Tibial nerve (tissue), 4 donors: ENCODE measurements at regions not wholly inside any gene's neighbourhood (a gene's known extent, or its start where the extent isn't known, plus 50 kb on each side); places are given as distances from the start of the nearest gene placed in this dataset.

ENCODE experiments used
- DNase-seq, 2 donors: peaks; one replicate each; pipeline ENCODE4 v3.0.0-alpha.2; 2019; ENCODE audit warnings: low spot score in 2 of 2
- H3K27ac ChIP-seq, 4 donors: fragments of 200-600 bp; sonication (generic) in 3 of 4; one replicate each; pipeline ENCODE4 v1.5.1; 2017 to 2019; ENCODE audit warnings: mild to moderate bottlenecking in 1 of 4
- H3K27me3 ChIP-seq, 2 donors: fragments of 200-600 bp; sonication (generic) in 1 of 2; one replicate each; pipeline versions ENCODE4 v1.5.1 to v1.6.0; 2017 to 2019
- H3K36me3 ChIP-seq, 3 donors: fragments of 200-600 bp; sonication (generic); one replicate each; pipeline ENCODE4 v1.5.1; 2018 to 2019
- H3K4me1 ChIP-seq, 4 donors: fragments of 200-600 bp; sonication (generic) in 3 of 4; one replicate each; pipeline ENCODE4 v1.5.1; 2017 to 2019
- H3K4me3 ChIP-seq, 4 donors: fragments of 200-600 bp; sonication (generic) in 3 of 4; one replicate each; pipeline ENCODE4 v1.5.1; 2017 to 2019; ENCODE audit warnings: mild to moderate bottlenecking in 1 of 4, moderate library complexity in 1 of 4
- H3K9me3 ChIP-seq, 4 donors: fragments of 200-600 bp; sonication (generic) in 3 of 4; one replicate each; pipeline ENCODE4 v1.5.1; 2017 to 2019
- EP300 ChIP-seq, 2 donors: sonication (generic); formaldehyde crosslinking; IDR thresholded peaks; one replicate each; pipeline ENCODE4 v1.6.1; 2017; ENCODE audit warnings: antibody characterized with exemption in 2 of 2, mild to moderate bottlenecking in 1 of 2
- POLR2A ChIP-seq, 2 donors: fragments of 450-650 bp; IDR thresholded peaks; one replicate each; pipeline ENCODE4 v1.6.1; 2017; ENCODE audit warnings: antibody characterized with exemption in 2 of 2, mild to moderate bottlenecking in 2 of 2, moderate library complexity in 2 of 2
- WGBS, 2 donors: methylation state at CpG; one replicate each; pipeline ENCODE4 v1.1.5; 2018; 5-methylcytosine and 5-hydroxymethylcytosine counted together
- TF ChIP-seq, protein P1 (sequence below), 5 experiments: fragments of 200-600 bp in 3 of 5; fragments of 450-650 bp in 2 of 5; sonication (generic) in 3 of 5; IDR thresholded peaks; one replicate each; pipeline ENCODE4 v1.5.1; 2016 to 2019; ENCODE audit warnings: antibody characterized with exemption in 5 of 5, mild to moderate bottlenecking in 3 of 5, moderate library complexity in 2 of 5

GRCh38 chr10:10814069-10814468 lies 203.6 kb upstream of the CELF2 start:
- Histone ChIP-seq H3K4me3 (no peak overlapping the region), H3K9me3 (no peaks in the 10 kb centered on the region), H3K36me3 (no peaks in the 10 kb centered on the region), H3K4me1 (peaks cover 0 to 6% (median 0%) of the 10 kb centered on the region in 4 donors), H3K27me3 (no peaks in the 10 kb centered on the region), H3K27ac (peak overlapping the region in 1 of 4 donors; percentile 59)
- no peak for DNase-seq
- 78 to 79% methylated on average over 2 of the region's 2 CpGs for WGBS, 2 donors
- no peak for TF ChIP-seq POLR2A (IDR thresholded peaks at IDR 0.05)
- TF ChIP-seq EP300 (IDR thresholded peaks at IDR 0.05) = no peak
- TF ChIP-seq, protein P1, sequence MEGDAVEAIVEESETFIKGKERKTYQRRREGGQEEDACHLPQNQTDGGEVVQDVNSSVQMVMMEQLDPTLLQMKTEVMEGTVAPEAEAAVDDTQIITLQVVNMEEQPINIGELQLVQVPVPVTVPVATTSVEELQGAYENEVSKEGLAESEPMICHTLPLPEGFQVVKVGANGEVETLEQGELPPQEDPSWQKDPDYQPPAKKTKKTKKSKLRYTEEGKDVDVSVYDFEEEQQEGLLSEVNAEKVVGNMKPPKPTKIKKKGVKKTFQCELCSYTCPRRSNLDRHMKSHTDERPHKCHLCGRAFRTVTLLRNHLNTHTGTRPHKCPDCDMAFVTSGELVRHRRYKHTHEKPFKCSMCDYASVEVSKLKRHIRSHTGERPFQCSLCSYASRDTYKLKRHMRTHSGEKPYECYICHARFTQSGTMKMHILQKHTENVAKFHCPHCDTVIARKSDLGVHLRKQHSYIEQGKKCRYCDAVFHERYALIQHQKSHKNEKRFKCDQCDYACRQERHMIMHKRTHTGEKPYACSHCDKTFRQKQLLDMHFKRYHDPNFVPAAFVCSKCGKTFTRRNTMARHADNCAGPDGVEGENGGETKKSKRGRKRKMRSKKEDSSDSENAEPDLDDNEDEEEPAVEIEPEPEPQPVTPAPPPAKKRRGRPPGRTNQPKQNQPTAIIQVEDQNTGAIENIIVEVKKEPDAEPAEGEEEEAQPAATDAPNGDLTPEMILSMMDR (IDR thresholded peaks at IDR 0.05) = no peak

DNA sequence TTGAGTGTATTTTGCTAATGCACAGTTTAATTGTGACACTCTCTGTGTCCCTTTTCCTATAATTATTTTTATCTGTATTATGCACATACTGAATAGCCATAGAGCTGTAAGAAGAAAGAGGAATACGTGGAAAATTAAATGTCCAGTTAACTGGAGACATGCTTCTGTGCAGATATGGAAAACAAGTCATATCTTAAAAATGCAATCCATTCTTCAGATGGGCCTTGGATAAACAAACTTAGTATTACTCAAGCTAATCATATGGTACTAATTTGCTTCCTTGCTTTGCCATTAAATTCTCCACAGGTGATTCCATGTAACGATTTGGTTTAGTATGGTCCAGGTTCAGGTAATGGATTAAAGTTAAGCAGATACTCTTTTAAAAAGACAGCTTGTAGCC lies 201.2 kb upstream of the CELF2 start:
- no peaks in the 10 kb centered on the region for H3K9me3 ChIP-seq

GRCh38 chr10:10817609-10818008 lies 200.1 kb upstream of the CELF2 start:
- 70 to 74% methylated on average over 5 of the region's 5 CpGs for WGBS, 2 donors
- Histone ChIP-seq H3K9me3 (no peaks in the 10 kb centered on the region), H3K4me3 (no peak overlapping the region), H3K36me3 (no peaks in the 10 kb centered on the region), H3K27me3 (no peaks in the 10 kb centered on the region), H3K27ac (no peak overlapping the region), H3K4me1 (peaks cover 0 to 22% (median 0%) of the 10 kb centered on the region in 4 donors)
- no peak for DNase-seq
- TF ChIP-seq POLR2A (IDR thresholded peaks at IDR 0.05) (no peak), EP300 (IDR thresholded peaks at IDR 0.05) (no peak)
- TF ChIP-seq, protein P1 (IDR thresholded peaks at IDR 0.05) = no peak

More for the DNA sequence above, 201.2 kb upstream of the CELF2 start:
- H3K27me3 ChIP-seq = no peaks in the 10 kb centered on the region
- TF ChIP-seq, protein P1 (IDR thresholded peaks at IDR 0.05) = no peak
- TF ChIP-seq EP300 (IDR thresholded peaks at IDR 0.05) (no peak), POLR2A (IDR thresholded peaks at IDR 0.05) (no peak)
- H3K36me3 ChIP-seq = no peaks in the 10 kb centered on the region
- no peak overlapping the region for H3K4me3 ChIP-seq
- no peak overlapping the region for H3K27ac ChIP-seq
- WGBS, 2 donors = 77% methylated on average over 2 of the region's 2 CpGs
- H3K4me1 ChIP-seq = peaks cover 0 to 12% (median 0%) of the 10 kb centered on the region in 4 donors
- no peak for DNase-seq

GRCh38 chr10:10818082-10818481 lies 199.6 kb upstream of the CELF2 start:
- WGBS, 2 donors = 74 to 89% methylated on average over 2 of the region's 2 CpGs
- Histone ChIP-seq H3K27me3 (no peaks in the 10 kb centered on the region), H3K27ac (peak overlapping the region in 1 of 4 donors; percentile 20), H3K36me3 (no peaks in the 10 kb centered on the region), H3K4me3 (no peak overlapping the region), H3K9me3 (no peaks in the 10 kb centered on the region), H3K4me1 (peaks cover 0 to 27% (median 0%) of the 10 kb centered on the region in 4 donors)
- no peak for TF ChIP-seq POLR2A (IDR thresholded peaks at IDR 0.05)
- peak in 1 of 2 donors; percentile 49 for TF ChIP-seq EP300 (IDR thresholded peaks at IDR 0.05)
- peak in 1 of 2 donors; percentile 48 for DNase-seq

DNA sequence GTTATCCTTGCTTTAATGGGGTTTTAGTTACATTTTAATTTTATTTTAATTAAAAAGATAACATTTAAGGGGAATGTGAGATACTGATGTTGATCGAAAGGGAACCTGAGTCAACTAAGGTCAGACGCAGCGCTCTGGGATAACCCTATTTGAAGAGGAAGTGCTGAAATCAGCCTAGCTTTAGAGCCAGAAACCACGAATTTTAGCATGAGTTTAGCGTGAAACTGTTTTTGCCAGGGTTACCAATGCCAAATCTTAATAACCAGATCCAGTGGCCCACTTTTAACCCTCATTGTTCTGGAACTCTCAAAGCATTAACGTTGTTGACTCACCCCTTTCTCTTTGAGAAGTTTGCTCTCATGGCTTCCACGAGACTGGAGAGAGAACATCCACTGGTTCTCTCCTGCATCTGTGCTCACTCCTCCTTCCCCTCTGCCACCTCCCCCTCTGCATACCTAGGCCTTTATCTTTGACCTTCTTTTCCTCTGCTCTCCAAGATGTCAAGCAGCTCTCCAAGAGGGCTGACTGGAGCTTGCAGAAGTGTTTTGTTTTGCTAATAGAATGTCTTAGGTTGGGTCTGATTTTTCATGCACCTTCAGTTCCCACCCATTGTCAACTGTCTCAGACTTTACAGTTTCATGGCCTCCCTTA lies 198.3 kb upstream of the CELF2 start:
- H3K4me3 ChIP-seq = no peak overlapping the region
- H3K27ac ChIP-seq = no peak overlapping the region
- peaks cover 0 to 31% (median 0%) of the 10 kb centered on the region in 4 donors for H3K4me1 ChIP-seq
- H3K27me3 ChIP-seq = no peaks in the 10 kb centered on the region
- H3K9me3 ChIP-seq = no peaks in the 10 kb centered on the region
- TF ChIP-seq POLR2A (IDR thresholded peaks at IDR 0.05) = no peak
- TF ChIP-seq, protein P1 (IDR thresholded peaks at IDR 0.05) = no peak
- no peak for TF ChIP-seq EP300 (IDR thresholded peaks at IDR 0.05)
- DNase-seq = no peak
- 56% methylated on average over 7 of the region's 7 CpGs for WGBS, 2 donors
- no peaks in the 10 kb centered on the region for H3K36me3 ChIP-seq
